B cell (primary cell): ENCODE measurements at regions not wholly inside any gene's neighbourhood (a gene's known extent, or its start where the extent isn't known, plus 50 kb on each side); places are given as distances from the start of the nearest gene placed in this dataset.

Source experiments
- EZH2 ChIP-seq: IDR thresholded peaks from 2 replicates; pipeline ENCODE4 v1.6.1; 2012; ENCODE audit warnings: borderline replicate concordance, low read depth, mild to moderate bottlenecking, moderate library complexity, low read length; ENCODE audit not compliant: insufficient read depth, poor library complexity, severe bottlenecking
- TF ChIP-seq, protein P1 (sequence below): fragments of 200-600 bp; IDR thresholded peaks from one replicate; pipeline ENCODE4 v1.8.0; 2022; ENCODE audit warnings: antibody characterized with exemption, mild to moderate bottlenecking

DNA sequence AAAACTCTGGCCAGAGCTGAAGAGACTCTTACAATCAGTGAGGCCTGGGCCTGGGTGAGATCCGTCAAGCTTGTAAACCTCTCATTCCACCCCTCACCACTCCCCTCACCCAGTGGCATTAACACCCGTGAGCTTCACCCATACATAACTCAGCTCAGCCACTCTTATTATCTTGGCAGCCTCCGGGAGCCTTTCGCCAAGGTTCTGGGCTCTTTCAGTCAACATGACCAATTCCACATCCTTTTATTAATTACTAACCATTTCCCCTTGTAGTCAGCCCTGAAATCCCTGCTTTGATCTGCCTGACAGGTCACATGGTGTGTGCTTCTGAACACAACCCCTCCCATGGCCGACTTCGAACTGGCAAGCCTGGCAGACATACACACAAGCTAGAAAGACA, 134.8 kb downstream of the SETD4 start:
- TF ChIP-seq, protein P1, sequence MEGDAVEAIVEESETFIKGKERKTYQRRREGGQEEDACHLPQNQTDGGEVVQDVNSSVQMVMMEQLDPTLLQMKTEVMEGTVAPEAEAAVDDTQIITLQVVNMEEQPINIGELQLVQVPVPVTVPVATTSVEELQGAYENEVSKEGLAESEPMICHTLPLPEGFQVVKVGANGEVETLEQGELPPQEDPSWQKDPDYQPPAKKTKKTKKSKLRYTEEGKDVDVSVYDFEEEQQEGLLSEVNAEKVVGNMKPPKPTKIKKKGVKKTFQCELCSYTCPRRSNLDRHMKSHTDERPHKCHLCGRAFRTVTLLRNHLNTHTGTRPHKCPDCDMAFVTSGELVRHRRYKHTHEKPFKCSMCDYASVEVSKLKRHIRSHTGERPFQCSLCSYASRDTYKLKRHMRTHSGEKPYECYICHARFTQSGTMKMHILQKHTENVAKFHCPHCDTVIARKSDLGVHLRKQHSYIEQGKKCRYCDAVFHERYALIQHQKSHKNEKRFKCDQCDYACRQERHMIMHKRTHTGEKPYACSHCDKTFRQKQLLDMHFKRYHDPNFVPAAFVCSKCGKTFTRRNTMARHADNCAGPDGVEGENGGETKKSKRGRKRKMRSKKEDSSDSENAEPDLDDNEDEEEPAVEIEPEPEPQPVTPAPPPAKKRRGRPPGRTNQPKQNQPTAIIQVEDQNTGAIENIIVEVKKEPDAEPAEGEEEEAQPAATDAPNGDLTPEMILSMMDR: no peak
- TF ChIP-seq EZH2: no peak
